DMS53 treated with DMSO at 0.1 percent for 48 hours (cell line): ENCODE measurements at regions not wholly inside any gene's neighbourhood (a gene's known extent, or its start where the extent isn't known, plus 50 kb on each side); places are given as distances from the start of the nearest gene placed in this dataset.
"Not testable (repeated sequence)": the region's sequence is repeated elsewhere in the genome, so short reads cannot be mapped to it uniquely, and the experiment has no call there.

Source experiments
- DNase-seq: peaks from one replicate; lab custom pipeline; 2025; ENCODE audit not compliant: unreplicated experiment; lab: John Stamatoyannopoulos, UW

GRCh38 chr6:37078814-37079213 is 73.4 kb downstream of the FGD2 start:
- no peak for DNase-seq

GRCh38 chr6:37081042-37081607 is 75.7 kb downstream of the FGD2 start:
- no peak for DNase-seq

GRCh38 chr6:37082390-37083130 is 77.1 kb downstream of the FGD2 start:
- DNase-seq = no peak

- no peak for DNase-seq
These were observed 78.0 kb downstream of the FGD2 start for GRCh38 chr6:37083243-37084138.

GRCh38 chr6:37084665-37085064 is 79.2 kb downstream of the FGD2 start:
- not testable (repeated sequence) for DNase-seq

- no peak for DNase-seq
These were observed 79.7 kb downstream of the FGD2 start for GRCh38 chr6:37085198-37085597.

- no peak for DNase-seq
These were observed 81.1 kb upstream of the PIM1 start for GRCh38 chr6:37088897-37089296.

GRCh38 chr6:37089783-37090182 is 80.2 kb upstream of the PIM1 start:
- no peak for DNase-seq

GRCh38 chr6:37091104-37091503 is 78.8 kb upstream of the PIM1 start:
- DNase-seq = not testable (repeated sequence)

GRCh38 chr6:37091586-37091985 is 78.4 kb upstream of the PIM1 start:
- DNase-seq = not testable (repeated sequence)

GRCh38 chr6:37092923-37093727 is 76.8 kb upstream of the PIM1 start:
- DNase-seq = no peak

GRCh38 chr6:37093728-37094069 is 76.3 kb upstream of the PIM1 start:
- DNase-seq = no peak

GRCh38 chr6:37095997-37096396 is 74.0 kb upstream of the PIM1 start:
- no peak for DNase-seq

- no peak for DNase-seq
These were observed 72.6 kb upstream of the PIM1 start for GRCh38 chr6:37097335-37097734.

- no peak for DNase-seq
These were observed 70.5 kb upstream of the PIM1 start for GRCh38 chr6:37099442-37099841.

GRCh38 chr6:37100745-37101144 is 69.2 kb upstream of the PIM1 start:
- no peak for DNase-seq

- DNase-seq = no peak
These were observed 68.0 kb upstream of the PIM1 start for GRCh38 chr6:37101991-37102298.

GRCh38 chr6:37102299-37103168 is 67.4 kb upstream of the PIM1 start:
- peak; percentile 80 for DNase-seq

- peak; percentile 76 for DNase-seq
These were observed 66.5 kb upstream of the PIM1 start for GRCh38 chr6:37103169-37104039.

GRCh38 chr6:37104824-37105147 is 65.2 kb upstream of the PIM1 start:
- DNase-seq = no peak
